HG02884 (cell line): ENCODE measurements at regions not wholly inside any gene's neighbourhood (a gene's known extent, or its start where the extent isn't known, plus 50 kb on each side); places are given as distances from the start of the nearest gene placed in this dataset.
"Not testable (repeated sequence)": the region's sequence is repeated elsewhere in the genome, so short reads cannot be mapped to it uniquely, and the experiment has no call there.

Experiments used
- ATAC-seq: cut with Tn5 transposase; IDR thresholded peaks from one replicate; pipeline ENCODE4 v1.9.1; 2021; ENCODE audit warnings: mild to moderate bottlenecking, moderate library complexity; ENCODE audit not compliant: unreplicated experiment

GRCh38 chr2:35962585-35963146, 392.9 kb upstream of the CRIM1 start:
- ATAC-seq, result no peak

GRCh38 chr2:35960596-35960995, 395.0 kb upstream of the CRIM1 start:
- no peak for ATAC-seq

- ATAC-seq, result not testable (repeated sequence)
These were observed 398.5 kb upstream of the CRIM1 start for GRCh38 chr2:35957053-35957452.

GRCh38 chr2:35946478-35946877, 409.1 kb upstream of the CRIM1 start:
- no peak for ATAC-seq

- no peak for ATAC-seq
These were observed 416.7 kb upstream of the CRIM1 start for GRCh38 chr2:35938838-35939237.

GRCh38 chr2:35933031-35933430, 422.5 kb upstream of the CRIM1 start:
- no peak for ATAC-seq

- ATAC-seq, result no peak
These were observed 423.2 kb upstream of the CRIM1 start for GRCh38 chr2:35932276-35932963.

GRCh38 chr2:35931626-35932025, 424.0 kb upstream of the CRIM1 start:
- no peak for ATAC-seq

GRCh38 chr2:35931115-35931514, 424.5 kb upstream of the CRIM1 start:
- no peak for ATAC-seq

- ATAC-seq, result no peak
These were observed 426.0 kb upstream of the CRIM1 start for GRCh38 chr2:35929551-35929950.

GRCh38 chr2:35920061-35920460, 435.5 kb upstream of the CRIM1 start:
- ATAC-seq, result no peak

GRCh38 chr2:35915261-35915660, 440.3 kb upstream of the CRIM1 start:
- ATAC-seq, result no peak

- no peak for ATAC-seq
These were observed 463.6 kb upstream of the CRIM1 start for GRCh38 chr2:35891936-35892335.

- ATAC-seq, result no peak
These were observed 464.1 kb upstream of the CRIM1 start for GRCh38 chr2:35891528-35891927.

- no peak for ATAC-seq
These were observed 468.4 kb upstream of the CRIM1 start for GRCh38 chr2:35887146-35887545.

GRCh38 chr2:35873921-35874320, 481.7 kb upstream of the CRIM1 start:
- ATAC-seq, result no peak

GRCh38 chr2:35871672-35872071, 483.9 kb upstream of the CRIM1 start:
- ATAC-seq, result no peak

GRCh38 chr2:35870713-35871112, 484.9 kb upstream of the CRIM1 start:
- ATAC-seq, result no peak

- no peak for ATAC-seq
These were observed 491.4 kb upstream of the CRIM1 start for GRCh38 chr2:35864141-35864540.

GRCh38 chr2:35858216-35858615, 497.4 kb upstream of the CRIM1 start:
- ATAC-seq, result no peak

GRCh38 chr2:35857498-35857897, 498.1 kb upstream of the CRIM1 start:
- ATAC-seq, result no peak

- ATAC-seq, result no peak
These were observed 524.2 kb upstream of the CRIM1 start for GRCh38 chr2:35831385-35831784.

GRCh38 chr2:35830833-35831232, 524.7 kb upstream of the CRIM1 start:
- no peak for ATAC-seq
